Lower leg skin (tissue), 3 donors: ENCODE measurements at regions not wholly inside any gene's neighbourhood (a gene's known extent, or its start where the extent isn't known, plus 50 kb on each side); places are given as distances from the start of the nearest gene placed in this dataset.

Experiments
- POLR2A ChIP-seq, 2 donors: fragments of 450-650 bp; IDR thresholded peaks; one replicate each; pipeline ENCODE4 v1.6.1; 2016 to 2017; ENCODE audit warnings: antibody characterized with exemption in 2 of 2, mild to moderate bottlenecking in 1 of 2, moderate library complexity in 1 of 2
- TF ChIP-seq, protein P1 (sequence below), 3 donors: fragments of 450-650 bp; IDR thresholded peaks; one replicate each; pipeline ENCODE4 v1.5.1; 2016; ENCODE audit warnings: antibody characterized with exemption in 3 of 3, mild to moderate bottlenecking in 3 of 3, moderate library complexity in 2 of 3

GRCh38 chr10:90398566-90398965 lies 459.3 kb downstream of the HTR7 start:
- TF ChIP-seq, protein P1, sequence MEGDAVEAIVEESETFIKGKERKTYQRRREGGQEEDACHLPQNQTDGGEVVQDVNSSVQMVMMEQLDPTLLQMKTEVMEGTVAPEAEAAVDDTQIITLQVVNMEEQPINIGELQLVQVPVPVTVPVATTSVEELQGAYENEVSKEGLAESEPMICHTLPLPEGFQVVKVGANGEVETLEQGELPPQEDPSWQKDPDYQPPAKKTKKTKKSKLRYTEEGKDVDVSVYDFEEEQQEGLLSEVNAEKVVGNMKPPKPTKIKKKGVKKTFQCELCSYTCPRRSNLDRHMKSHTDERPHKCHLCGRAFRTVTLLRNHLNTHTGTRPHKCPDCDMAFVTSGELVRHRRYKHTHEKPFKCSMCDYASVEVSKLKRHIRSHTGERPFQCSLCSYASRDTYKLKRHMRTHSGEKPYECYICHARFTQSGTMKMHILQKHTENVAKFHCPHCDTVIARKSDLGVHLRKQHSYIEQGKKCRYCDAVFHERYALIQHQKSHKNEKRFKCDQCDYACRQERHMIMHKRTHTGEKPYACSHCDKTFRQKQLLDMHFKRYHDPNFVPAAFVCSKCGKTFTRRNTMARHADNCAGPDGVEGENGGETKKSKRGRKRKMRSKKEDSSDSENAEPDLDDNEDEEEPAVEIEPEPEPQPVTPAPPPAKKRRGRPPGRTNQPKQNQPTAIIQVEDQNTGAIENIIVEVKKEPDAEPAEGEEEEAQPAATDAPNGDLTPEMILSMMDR (IDR thresholded peaks at IDR 0.05) = no peak
- no peak for TF ChIP-seq POLR2A (IDR thresholded peaks at IDR 0.05)
